ENCODE measurements at regions not wholly inside any gene's neighbourhood (a gene's known extent, or its start where the extent isn't known, plus 50 kb on each side); places are given as distances from the start of the nearest gene placed in this dataset.

GRCh38 chr12:63323942-63324341 is 172.9 kb upstream of the AVPR1A start:
- no peaks in the 10 kb centered on the region for H3K27me3 ChIP-seq (ENCODE audit: control insufficient read depth, insufficient read depth, low read length)
- no peak for DNase-seq (ENCODE audit: low read depth, low spot score)
- no TSS peak for BruUV-seq (replicated peaks)
- H3K27ac ChIP-seq (ENCODE audit: low read length): no peak overlapping the region
- H3K36me3 ChIP-seq (ENCODE audit: control insufficient read depth, insufficient read depth, low read length): no peaks in the 10 kb centered on the region
- TF ChIP-seq REST (IDR thresholded peaks at IDR 0.05; ENCODE audit: insufficient read depth in 1 of 2, low read depth in 2 of 2, low read length in 1 of 2) (no peak), SIN3A (IDR thresholded peaks at IDR 0.05; ENCODE audit: borderline replicate concordance, insufficient read depth, low read depth, low read length) (no peak), CTCF (IDR thresholded peaks at IDR 0.05) (no peak), POLR2AphosphoS5 (IDR thresholded peaks at IDR 0.05; ENCODE audit: low read depth, low read length) (no peak), TCF7L2 (IDR thresholded peaks at IDR 0.05; ENCODE audit: low read depth, low read length) (no peak)
- no peaks in the 10 kb centered on the region for H3K4me1 ChIP-seq (ENCODE audit: control insufficient read depth, insufficient read depth, low read length)
- intact Hi-C loops (cut with micrococcal nuclease; ENCODE audit: unreplicated experiment) (no loop called here), in situ Hi-C loops (cut with HindIII; ENCODE audit: low pct_unique_long_range_greater_than_20kb, low sequenced_read_pairs) (no loop called here)
- no peak overlapping the region for H3K4me3 ChIP-seq (ENCODE audit: low read depth in 2 of 2, low read length in 2 of 2)
- ChIA-PET POLR2A (no interaction called here), CTCF (no interaction called here)
- no peaks in the 10 kb centered on the region for H3K9me3 ChIP-seq (ENCODE audit: control insufficient read depth, insufficient read depth, low read depth, low read length)
- no peak for ATAC-seq

GRCh38 chr12:63321373-63321772 is 170.4 kb upstream of the AVPR1A start:
- TF ChIP-seq CTCF (IDR thresholded peaks at IDR 0.05) (no peak), REST (IDR thresholded peaks at IDR 0.05; ENCODE audit: insufficient read depth in 1 of 2, low read depth in 2 of 2, low read length in 1 of 2) (no peak), SIN3A (IDR thresholded peaks at IDR 0.05; ENCODE audit: borderline replicate concordance, insufficient read depth, low read depth, low read length) (no peak), TCF7L2 (IDR thresholded peaks at IDR 0.05; ENCODE audit: low read depth, low read length) (no peak), POLR2AphosphoS5 (IDR thresholded peaks at IDR 0.05; ENCODE audit: low read depth, low read length) (no peak)
- Histone ChIP-seq H3K36me3 (ENCODE audit: control insufficient read depth, insufficient read depth, low read length) (no peaks in the 10 kb centered on the region), H3K4me1 (ENCODE audit: control insufficient read depth, insufficient read depth, low read length) (no peaks in the 10 kb centered on the region), H3K27me3 (ENCODE audit: control insufficient read depth, insufficient read depth, low read length) (no peaks in the 10 kb centered on the region), H3K27ac (ENCODE audit: low read length) (no peak overlapping the region), H3K9me3 (ENCODE audit: control insufficient read depth, insufficient read depth, low read depth, low read length) (no peaks in the 10 kb centered on the region), H3K4me3 (ENCODE audit: low read depth in 2 of 2, low read length in 2 of 2) (no peak overlapping the region)
- in situ Hi-C loops (cut with HindIII; ENCODE audit: low pct_unique_long_range_greater_than_20kb, low sequenced_read_pairs) (no loop called here), intact Hi-C loops (cut with micrococcal nuclease; ENCODE audit: unreplicated experiment) (no loop called here)
- ChIA-PET POLR2A (no interaction called here), CTCF (no interaction called here)
- ATAC-seq (no peak), DNase-seq (ENCODE audit: low read depth, low spot score) (no peak)
- BruUV-seq (replicated peaks): no TSS peak
